ENCODE measurements at regions not wholly inside any gene's neighbourhood (a gene's known extent, or its start where the extent isn't known, plus 50 kb on each side); places are given as distances from the start of the nearest gene placed in this dataset.

DNA sequence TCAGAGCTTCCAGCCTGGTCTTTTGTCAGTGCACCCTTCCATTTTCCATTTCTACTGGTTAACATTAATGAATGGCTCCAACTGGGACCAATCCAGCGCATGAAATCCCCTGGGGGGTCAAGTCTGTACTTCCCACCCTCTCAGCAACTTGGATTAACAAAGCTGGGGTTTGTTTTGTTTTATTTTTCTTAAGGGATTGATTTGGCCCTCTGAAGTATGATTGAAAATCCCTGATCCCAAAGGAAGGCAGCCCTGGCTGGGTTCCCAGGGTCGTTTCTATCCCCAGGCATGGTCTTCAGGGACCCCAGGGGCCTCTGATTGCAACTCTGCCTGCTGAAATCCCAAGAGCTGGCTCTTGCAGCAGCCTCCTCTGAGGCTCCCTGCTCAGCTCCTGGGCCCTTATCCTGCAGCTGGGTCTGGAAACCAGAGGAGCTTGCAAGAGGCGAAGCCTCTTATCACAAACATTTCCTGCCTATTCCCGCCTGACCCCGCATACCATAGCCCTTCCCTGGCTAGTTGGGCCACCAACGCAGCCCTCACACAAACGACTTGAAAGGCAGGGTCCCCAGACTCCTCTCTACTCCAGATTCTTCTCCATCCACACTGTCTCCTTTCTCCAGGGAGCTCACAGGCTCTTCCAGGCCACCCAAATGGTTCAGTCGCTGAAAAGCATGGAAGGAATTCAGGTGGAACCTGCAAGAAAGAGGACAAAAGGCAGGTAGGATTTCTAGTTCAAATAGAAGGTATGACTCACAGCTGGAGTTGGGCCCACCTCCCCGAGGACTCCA lies 109.7 kb upstream of the PKDCC start:
- peak overlapping the region in 3 of 5 donors; percentile 11 to 46 (median 11) for H3K27ac ChIP-seq

DNA sequence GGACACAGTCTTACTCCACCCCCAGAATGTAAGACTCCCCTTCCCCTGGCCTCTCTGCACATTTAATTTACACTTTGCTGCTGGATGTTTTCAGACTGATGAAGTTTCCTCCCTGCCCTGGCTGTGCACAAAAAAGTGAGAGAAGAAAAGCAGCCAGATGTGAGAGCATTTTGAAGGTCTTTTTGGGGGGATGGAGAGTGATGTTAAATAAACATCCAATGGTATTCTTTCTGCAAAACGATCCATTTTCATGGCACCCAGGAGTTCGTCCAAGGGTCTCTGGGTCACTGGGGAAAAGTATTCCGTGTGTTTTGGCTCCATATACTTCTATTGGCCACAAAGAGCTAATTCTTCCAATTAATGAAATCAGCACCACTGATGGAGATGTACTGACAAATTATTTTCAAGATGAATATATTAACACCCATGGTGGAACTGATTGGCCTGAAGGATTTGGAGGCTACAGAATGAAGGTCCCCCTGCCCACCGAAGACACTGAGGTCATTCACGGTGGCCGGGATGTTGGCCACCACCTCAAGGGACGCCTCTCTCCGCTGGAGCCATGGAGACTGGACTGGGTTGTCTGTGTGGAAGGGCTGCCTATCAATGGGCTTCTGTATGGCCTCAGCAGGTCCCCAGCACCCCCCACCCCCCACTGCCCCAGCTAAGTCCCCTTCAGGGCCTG lies 107.6 kb upstream of the PKDCC start:
- WGBS, 5 donors = 66 to 87% (median 75%) methylated on average over 6 to 8 of the region's 8 CpGs
- intact Hi-C loops (cut with DNase I; ENCODE audit: low total_unique reads) = no loop called here
- TF ChIP-seq POLR2A (IDR thresholded peaks at IDR 0.05) (no peak), EP300 (IDR thresholded peaks at IDR 0.05) (no peak), POLR2AphosphoS5 (IDR thresholded peaks at IDR 0.05) (no peak)
- TF ChIP-seq, protein P1, sequence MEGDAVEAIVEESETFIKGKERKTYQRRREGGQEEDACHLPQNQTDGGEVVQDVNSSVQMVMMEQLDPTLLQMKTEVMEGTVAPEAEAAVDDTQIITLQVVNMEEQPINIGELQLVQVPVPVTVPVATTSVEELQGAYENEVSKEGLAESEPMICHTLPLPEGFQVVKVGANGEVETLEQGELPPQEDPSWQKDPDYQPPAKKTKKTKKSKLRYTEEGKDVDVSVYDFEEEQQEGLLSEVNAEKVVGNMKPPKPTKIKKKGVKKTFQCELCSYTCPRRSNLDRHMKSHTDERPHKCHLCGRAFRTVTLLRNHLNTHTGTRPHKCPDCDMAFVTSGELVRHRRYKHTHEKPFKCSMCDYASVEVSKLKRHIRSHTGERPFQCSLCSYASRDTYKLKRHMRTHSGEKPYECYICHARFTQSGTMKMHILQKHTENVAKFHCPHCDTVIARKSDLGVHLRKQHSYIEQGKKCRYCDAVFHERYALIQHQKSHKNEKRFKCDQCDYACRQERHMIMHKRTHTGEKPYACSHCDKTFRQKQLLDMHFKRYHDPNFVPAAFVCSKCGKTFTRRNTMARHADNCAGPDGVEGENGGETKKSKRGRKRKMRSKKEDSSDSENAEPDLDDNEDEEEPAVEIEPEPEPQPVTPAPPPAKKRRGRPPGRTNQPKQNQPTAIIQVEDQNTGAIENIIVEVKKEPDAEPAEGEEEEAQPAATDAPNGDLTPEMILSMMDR (IDR thresholded peaks at IDR 0.05) = no peak
- Histone ChIP-seq H3K27me3 (no peaks in the 10 kb centered on the region), H3K4me1 (peaks cover 0 to 18% (median 11%) of the 10 kb centered on the region in 4 donors), H3K27ac (no peak overlapping the region), H3K4me3 (no peak overlapping the region), H3K36me3 (no peaks in the 10 kb centered on the region), H3K9me3 (no peaks in the 10 kb centered on the region)
- DNase-seq = peak in 1 of 2 donors; percentile 77

More for the DNA sequence above, 109.7 kb upstream of the PKDCC start:
- H3K4me3 ChIP-seq = no peak overlapping the region
- peaks cover 0 to 34% (median 16%) of the 10 kb centered on the region in 4 donors for H3K4me1 ChIP-seq
- TF ChIP-seq POLR2A (IDR thresholded peaks at IDR 0.05) = no peak
- TF ChIP-seq POLR2AphosphoS5 (IDR thresholded peaks at IDR 0.05) = no peak
- no peak for TF ChIP-seq EP300 (IDR thresholded peaks at IDR 0.05)
- TF ChIP-seq, protein P1 (IDR thresholded peaks at IDR 0.05) = no peak
- H3K27me3 ChIP-seq = no peaks in the 10 kb centered on the region
- WGBS, 5 donors = 18 to 35% (median 25%) methylated on average over 9 of the region's 9 CpGs
- DNase-seq = no peak
- no peaks in the 10 kb centered on the region for H3K36me3 ChIP-seq
- no peaks in the 10 kb centered on the region for H3K9me3 ChIP-seq
- intact Hi-C loops (cut with DNase I; ENCODE audit: low total_unique reads) = no loop called here

DNA sequence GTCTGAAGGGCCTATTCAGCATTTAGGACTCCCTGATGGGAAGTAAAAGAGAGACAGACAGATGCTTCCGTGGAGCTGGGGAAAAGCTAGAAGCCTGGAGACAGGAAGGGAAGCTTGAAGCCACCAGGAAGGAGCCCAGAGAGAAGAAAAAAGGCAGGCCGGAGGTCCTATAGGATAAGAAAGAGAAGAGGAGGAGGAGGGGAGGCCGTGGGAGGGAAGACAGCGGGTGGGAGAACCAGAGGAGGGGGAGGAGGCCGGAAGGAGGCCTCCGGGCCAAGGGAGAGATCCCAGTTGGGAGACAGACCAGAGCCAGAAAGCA lies 107.1 kb upstream of the PKDCC start:
- Histone ChIP-seq H3K36me3 (no peaks in the 10 kb centered on the region), H3K27me3 (no peaks in the 10 kb centered on the region), H3K27ac (no peak overlapping the region), H3K4me3 (no peak overlapping the region), H3K4me1 (peaks cover 0 to 18% (median 11%) of the 10 kb centered on the region in 4 donors), H3K9me3 (no peaks in the 10 kb centered on the region)
- 57 to 79% (median 72%) methylated on average over 6 of the region's 6 CpGs for WGBS, 5 donors
- TF ChIP-seq POLR2AphosphoS5 (IDR thresholded peaks at IDR 0.05) (no peak), POLR2A (IDR thresholded peaks at IDR 0.05) (no peak), EP300 (IDR thresholded peaks at IDR 0.05) (no peak)
- TF ChIP-seq, protein P1 (IDR thresholded peaks at IDR 0.05) = no peak
- peak in 1 of 2 donors; percentile 85 for DNase-seq
- intact Hi-C loops (cut with DNase I; ENCODE audit: low total_unique reads) = no loop called here

DNA sequence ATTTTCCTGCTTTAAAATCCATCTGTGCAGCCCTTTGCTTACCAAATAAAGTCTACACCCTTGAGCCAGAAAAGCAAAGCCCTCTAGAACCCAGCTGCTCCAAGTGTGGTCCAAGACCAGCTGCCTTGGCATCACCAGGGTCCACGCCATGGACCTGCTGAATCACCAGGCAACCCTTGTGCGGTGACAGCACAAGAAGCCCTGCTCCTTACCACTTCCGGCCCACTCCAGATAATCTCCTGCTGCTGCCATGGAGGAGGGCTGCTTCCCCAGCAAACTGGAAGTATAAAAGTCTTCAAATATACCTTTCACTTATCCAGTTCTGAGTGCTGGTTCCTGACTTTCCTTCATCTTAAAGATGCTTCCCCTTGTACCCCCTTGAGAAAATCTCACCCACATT lies 106.0 kb upstream of the PKDCC start:
- no peak for DNase-seq
- intact Hi-C loops (cut with DNase I; ENCODE audit: low total_unique reads) = no loop called here
- no peaks in the 10 kb centered on the region for H3K9me3 ChIP-seq
- WGBS, 5 donors = 77 to 94% (median 88%) methylated on average over 2 to 3 of the region's 3 CpGs
- H3K36me3 ChIP-seq = no peaks in the 10 kb centered on the region
- H3K4me1 ChIP-seq = peaks cover 0 to 18% (median 11%) of the 10 kb centered on the region in 4 donors
- TF ChIP-seq, protein P1 (IDR thresholded peaks at IDR 0.05) = no peak
- TF ChIP-seq POLR2A (IDR thresholded peaks at IDR 0.05) (no peak), EP300 (IDR thresholded peaks at IDR 0.05) (no peak)
- no peaks in the 10 kb centered on the region for H3K27me3 ChIP-seq
- no peak overlapping the region for H3K4me3 ChIP-seq
- H3K27ac ChIP-seq = no peak overlapping the region

All from stomach (tissue), 8 donors.